ENCODE measurements at regions not wholly inside any gene's neighbourhood (a gene's known extent, or its start where the extent isn't known, plus 50 kb on each side); places are given as distances from the start of the nearest gene placed in this dataset.

DNA sequence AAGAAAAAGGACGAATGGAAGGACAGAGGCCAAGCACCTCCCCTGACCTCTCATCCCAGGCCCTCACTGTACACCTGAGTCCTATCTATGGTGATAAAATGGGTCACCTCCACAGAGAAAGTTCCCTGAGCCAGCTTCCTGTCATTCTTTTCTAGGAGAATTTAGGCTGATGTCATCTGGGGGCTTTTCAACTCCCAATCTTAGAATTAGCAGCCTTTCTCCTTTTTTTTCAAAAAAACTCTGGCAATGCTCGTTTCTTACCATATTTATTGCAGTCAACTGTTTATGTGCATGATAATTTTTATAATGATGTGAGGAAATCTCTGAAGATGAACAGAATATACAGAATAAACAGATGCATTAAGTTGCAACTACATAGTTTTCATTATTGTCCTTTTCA, 177.6 kb downstream of the SNAPC1 start:
- Histone ChIP-seq H3K9me3 (ENCODE audit: control insufficient read depth, low read length) (no peaks in the 10 kb centered on the region), H3K36me3 (ENCODE audit: control insufficient read depth, insufficient read depth, low read length) (no peaks in the 10 kb centered on the region), H3K27me3 (ENCODE audit: control insufficient read depth, insufficient read depth, low read length, poor library complexity, severe bottlenecking) (no peaks in the 10 kb centered on the region), H3K27ac (ENCODE audit: insufficient read depth, low read depth, low read length, poor library complexity, severe bottlenecking) (no peak overlapping the region), H3K4me3 (ENCODE audit: insufficient read depth, low read depth, low read length) (no peak overlapping the region), H3K4me1 (ENCODE audit: control insufficient read depth, insufficient read depth, low read length) (peaks cover 4% of the 10 kb centered on the region)
- 89 to 95% methylated on average over 1 of the region's 2 CpGs for WGBS, 2 experiments

DNA sequence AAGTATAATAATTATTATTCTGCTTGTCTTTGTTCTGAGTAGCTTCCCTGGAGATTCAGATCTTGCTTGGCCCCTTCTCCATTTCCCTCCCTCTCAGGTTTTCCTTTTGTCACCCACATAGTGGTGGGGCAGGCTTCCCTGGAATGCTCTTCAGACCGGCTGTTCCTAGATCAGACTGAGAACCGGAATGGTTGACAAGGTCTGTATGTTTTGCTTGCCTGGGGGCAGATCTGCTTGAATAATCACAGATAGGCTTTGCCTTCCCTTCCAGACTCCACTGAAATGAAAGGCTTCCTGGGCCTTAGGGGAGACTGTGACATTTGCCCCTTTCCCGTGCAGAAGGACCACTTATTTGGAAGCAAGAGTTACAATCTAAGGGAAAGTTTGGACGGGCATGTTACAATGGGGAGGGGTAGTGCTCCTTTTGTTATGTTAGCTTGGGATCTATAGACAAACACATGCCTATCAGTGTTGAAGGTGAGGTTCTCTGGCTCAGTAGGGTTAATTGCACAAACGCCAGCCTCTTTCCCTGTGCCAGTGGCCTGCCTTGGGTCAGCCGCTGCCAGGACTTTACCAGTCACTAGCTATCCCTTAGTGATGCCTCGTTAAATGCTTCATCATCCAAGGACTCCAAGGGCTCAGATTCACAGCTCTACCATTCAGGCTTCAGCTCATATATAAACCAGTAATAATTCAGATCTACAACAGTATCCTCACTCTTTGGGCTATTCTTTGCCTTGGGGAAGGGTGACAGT, 178.6 kb downstream of the SNAPC1 start:
- WGBS, 2 experiments, result 62 to 65% methylated on average over 7 of the region's 7 CpGs
- Histone ChIP-seq H3K36me3 (ENCODE audit: control insufficient read depth, insufficient read depth, low read length) (no peaks in the 10 kb centered on the region), H3K4me3 (ENCODE audit: insufficient read depth, low read depth, low read length) (no peak overlapping the region), H3K27ac (ENCODE audit: insufficient read depth, low read depth, low read length, poor library complexity, severe bottlenecking) (no peak overlapping the region), H3K9me3 (ENCODE audit: control insufficient read depth, low read length) (no peaks in the 10 kb centered on the region), H3K4me1 (ENCODE audit: control insufficient read depth, insufficient read depth, low read length) (peaks cover 4% of the 10 kb centered on the region), H3K27me3 (ENCODE audit: control insufficient read depth, insufficient read depth, low read length, poor library complexity, severe bottlenecking) (no peaks in the 10 kb centered on the region)

DNA sequence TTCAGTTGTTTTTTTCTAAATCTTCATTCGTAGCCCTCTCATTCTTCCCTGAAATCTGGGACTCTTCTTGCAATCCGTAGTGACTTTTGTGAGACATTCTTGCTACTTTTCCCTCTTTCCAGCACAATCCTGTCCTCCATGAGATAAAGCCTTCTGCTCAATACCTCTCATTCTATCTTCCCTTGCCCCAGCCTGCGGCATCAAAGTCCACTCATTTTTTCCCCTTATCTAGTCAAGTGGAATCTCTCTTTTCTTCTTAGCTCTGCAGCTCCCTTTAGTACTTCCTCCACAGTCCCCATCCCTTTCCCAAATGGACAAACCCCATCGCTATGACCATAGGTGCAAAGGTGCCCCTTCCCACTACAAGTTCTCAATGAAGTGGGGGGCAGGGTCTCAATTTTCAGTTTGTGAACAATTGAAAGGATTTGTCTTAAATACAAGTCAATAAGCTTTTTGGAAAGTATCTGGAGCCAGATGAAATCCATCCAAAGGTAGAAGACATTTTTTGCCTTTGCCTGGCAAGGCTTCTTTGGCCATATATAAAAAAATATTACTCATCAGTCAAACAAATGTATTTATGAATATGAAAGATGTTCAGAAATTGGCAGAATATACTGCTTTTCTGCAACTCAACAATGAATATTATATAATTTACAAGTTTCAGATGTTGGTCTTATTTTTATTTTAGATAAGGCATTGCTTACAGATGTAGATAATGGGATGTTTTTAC, 179.4 kb downstream of the SNAPC1 start:
- H3K27me3 ChIP-seq (ENCODE audit: control insufficient read depth, insufficient read depth, low read length, poor library complexity, severe bottlenecking), result no peaks in the 10 kb centered on the region
- H3K4me1 ChIP-seq (ENCODE audit: control insufficient read depth, insufficient read depth, low read length), result peaks cover 4% of the 10 kb centered on the region
- H3K36me3 ChIP-seq (ENCODE audit: control insufficient read depth, insufficient read depth, low read length), result no peaks in the 10 kb centered on the region
- H3K9me3 ChIP-seq (ENCODE audit: control insufficient read depth, low read length), result no peaks in the 10 kb centered on the region
- WGBS, 2 experiments, result 91 to 92% methylated on average over 4 of the region's 4 CpGs
- no peak overlapping the region for H3K4me3 ChIP-seq (ENCODE audit: insufficient read depth, low read depth, low read length)
- no peak overlapping the region for H3K27ac ChIP-seq (ENCODE audit: insufficient read depth, low read depth, low read length, poor library complexity, severe bottlenecking)

DNA sequence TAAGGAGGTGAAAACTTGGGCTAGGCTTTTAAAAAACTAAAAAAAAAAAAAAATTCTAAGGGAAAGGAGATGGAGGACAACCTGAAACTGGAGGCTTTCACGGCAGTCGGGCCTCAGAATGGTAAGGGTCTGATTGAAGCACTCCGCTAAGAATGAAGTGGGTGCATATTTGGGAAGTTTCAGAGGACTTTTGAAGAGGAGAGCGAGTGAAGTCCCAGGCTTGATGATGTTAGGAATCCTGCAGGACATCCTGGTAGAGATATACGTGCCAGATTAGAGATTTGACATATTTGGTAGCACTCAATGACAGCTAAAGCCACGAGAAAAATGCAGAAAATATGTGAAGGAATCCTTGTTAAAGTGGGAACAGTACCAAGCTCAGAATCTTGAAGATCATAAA, 186.2 kb downstream of the SNAPC1 start:
- H3K4me1 ChIP-seq (ENCODE audit: control insufficient read depth, insufficient read depth, low read length), result no peaks in the 10 kb centered on the region
- no peaks in the 10 kb centered on the region for H3K27me3 ChIP-seq (ENCODE audit: control insufficient read depth, insufficient read depth, low read length, poor library complexity, severe bottlenecking)
- WGBS, 2 experiments, result 89 to 94% methylated on average over 6 of the region's 6 CpGs
- no peaks in the 10 kb centered on the region for H3K36me3 ChIP-seq (ENCODE audit: control insufficient read depth, insufficient read depth, low read length)
- H3K4me3 ChIP-seq (ENCODE audit: insufficient read depth, low read depth, low read length), result no peak overlapping the region
- H3K9me3 ChIP-seq (ENCODE audit: control insufficient read depth, low read length), result no peaks in the 10 kb centered on the region
- H3K27ac ChIP-seq (ENCODE audit: insufficient read depth, low read depth, low read length, poor library complexity, severe bottlenecking), result no peak overlapping the region

DNA sequence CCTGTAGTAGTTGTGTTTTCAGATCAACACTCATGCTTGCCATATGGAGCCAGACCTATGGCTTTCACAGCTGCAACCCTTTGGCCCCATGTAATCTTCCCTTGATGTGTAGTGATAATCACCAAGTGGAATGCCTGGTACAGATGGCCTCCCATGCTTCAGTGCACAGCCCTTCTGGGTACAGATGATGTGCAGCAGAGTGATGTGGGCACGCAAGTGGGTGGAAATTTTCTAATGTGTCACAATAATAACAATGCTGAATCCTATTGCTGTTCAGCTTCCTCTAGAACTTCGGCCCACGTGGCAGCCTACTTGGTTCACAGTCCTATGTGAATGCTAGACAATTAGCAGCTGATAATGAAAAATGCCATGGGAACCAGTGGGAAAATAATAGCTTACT, 188.1 kb downstream of the SNAPC1 start:
- H3K4me3 ChIP-seq (ENCODE audit: insufficient read depth, low read depth, low read length), result no peak overlapping the region
- WGBS, 2 experiments, result 93 to 100% methylated on average over 3 of the region's 3 CpGs

DNA sequence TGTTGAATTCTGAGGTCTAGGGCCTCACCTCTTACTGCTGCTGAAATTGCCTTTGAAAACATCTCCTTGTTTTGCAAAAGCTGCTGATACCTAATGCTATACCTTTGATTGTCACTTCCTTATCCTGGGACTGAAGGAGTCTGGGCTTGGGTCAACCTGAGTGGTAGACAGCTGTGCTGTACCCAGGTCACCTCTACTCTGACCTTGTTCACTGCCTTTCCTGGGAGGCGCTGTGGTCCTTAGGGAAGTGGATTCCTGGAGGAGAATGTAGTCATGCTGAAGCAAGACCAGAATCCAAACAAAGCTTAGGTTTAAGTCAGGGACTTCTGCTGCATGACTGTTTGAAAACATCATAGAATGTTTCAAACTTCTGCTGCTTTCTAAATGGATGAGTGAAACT, 191.4 kb downstream of the SNAPC1 start:
- no peaks in the 10 kb centered on the region for H3K4me1 ChIP-seq (ENCODE audit: control insufficient read depth, insufficient read depth, low read length)
- 86 to 90% methylated on average over 1 of the region's 1 CpG for WGBS, 2 experiments
- no peak overlapping the region for H3K4me3 ChIP-seq (ENCODE audit: insufficient read depth, low read depth, low read length)
- no peaks in the 10 kb centered on the region for H3K27me3 ChIP-seq (ENCODE audit: control insufficient read depth, insufficient read depth, low read length, poor library complexity, severe bottlenecking)
- H3K9me3 ChIP-seq (ENCODE audit: control insufficient read depth, low read length), result no peaks in the 10 kb centered on the region
- no peak overlapping the region for H3K27ac ChIP-seq (ENCODE audit: insufficient read depth, low read depth, low read length, poor library complexity, severe bottlenecking)
- H3K36me3 ChIP-seq (ENCODE audit: control insufficient read depth, insufficient read depth, low read length), result no peaks in the 10 kb centered on the region

More for the DNA sequence above, 188.1 kb downstream of the SNAPC1 start:
- H3K36me3 ChIP-seq (ENCODE audit: control insufficient read depth, insufficient read depth, low read length), result no peaks in the 10 kb centered on the region
- no peak overlapping the region for H3K27ac ChIP-seq (ENCODE audit: insufficient read depth, low read depth, low read length, poor library complexity, severe bottlenecking)
- H3K27me3 ChIP-seq (ENCODE audit: control insufficient read depth, insufficient read depth, low read length, poor library complexity, severe bottlenecking), result no peaks in the 10 kb centered on the region
- H3K4me1 ChIP-seq (ENCODE audit: control insufficient read depth, insufficient read depth, low read length), result no peaks in the 10 kb centered on the region
- H3K9me3 ChIP-seq (ENCODE audit: control insufficient read depth, low read length), result no peaks in the 10 kb centered on the region

DNA sequence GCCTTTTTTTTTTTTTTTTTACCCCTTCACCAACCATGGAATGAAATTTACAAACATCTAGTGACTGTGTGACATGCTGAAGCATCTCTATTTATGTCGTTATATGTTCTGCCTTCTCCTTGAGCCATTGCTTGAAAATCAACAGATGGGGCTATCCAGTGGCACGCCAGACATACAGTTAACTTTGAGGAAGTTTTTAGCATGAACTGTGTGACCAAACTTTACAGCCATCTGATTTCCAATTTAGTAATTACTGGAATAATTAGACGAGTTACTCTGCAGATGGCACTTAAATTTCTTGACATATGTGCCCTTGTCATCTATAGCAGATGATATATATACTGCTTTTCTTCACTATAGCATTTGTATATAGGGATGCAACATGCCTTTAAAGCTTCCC, 192.1 kb downstream of the SNAPC1 start:
- no peaks in the 10 kb centered on the region for H3K36me3 ChIP-seq (ENCODE audit: control insufficient read depth, insufficient read depth, low read length)
- H3K27me3 ChIP-seq (ENCODE audit: control insufficient read depth, insufficient read depth, low read length, poor library complexity, severe bottlenecking), result no peaks in the 10 kb centered on the region
- no peak overlapping the region for H3K4me3 ChIP-seq (ENCODE audit: insufficient read depth, low read depth, low read length)
- H3K9me3 ChIP-seq (ENCODE audit: control insufficient read depth, low read length), result no peaks in the 10 kb centered on the region
- H3K4me1 ChIP-seq (ENCODE audit: control insufficient read depth, insufficient read depth, low read length), result no peaks in the 10 kb centered on the region
- H3K27ac ChIP-seq (ENCODE audit: insufficient read depth, low read depth, low read length, poor library complexity, severe bottlenecking), result no peak overlapping the region
- 91 to 95% methylated on average over 3 of the region's 3 CpGs for WGBS, 2 experiments

DNA sequence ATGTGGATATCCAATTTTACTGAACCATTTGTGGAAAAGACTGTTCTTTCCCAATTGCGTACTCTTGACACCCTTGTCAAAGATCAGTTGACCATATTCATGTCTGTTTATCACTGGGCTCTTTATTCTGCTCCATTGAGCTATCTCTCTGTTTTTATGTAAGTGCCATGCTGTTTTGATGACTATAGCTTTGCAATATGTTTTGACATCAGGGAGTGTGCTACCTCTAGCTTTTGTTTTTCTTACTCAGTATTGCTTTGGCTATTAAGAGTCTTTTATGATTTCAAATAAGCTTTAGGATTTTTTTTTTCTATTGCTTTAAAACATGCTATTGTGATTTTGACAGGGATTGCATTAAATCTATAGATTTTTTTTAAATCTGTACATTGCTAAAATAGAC, 194.3 kb downstream of the SNAPC1 start:
- Histone ChIP-seq H3K27me3 (ENCODE audit: control insufficient read depth, insufficient read depth, low read length, poor library complexity, severe bottlenecking) (no peaks in the 10 kb centered on the region), H3K36me3 (ENCODE audit: control insufficient read depth, insufficient read depth, low read length) (no peaks in the 10 kb centered on the region), H3K9me3 (ENCODE audit: control insufficient read depth, low read length) (no peaks in the 10 kb centered on the region), H3K4me1 (ENCODE audit: control insufficient read depth, insufficient read depth, low read length) (no peaks in the 10 kb centered on the region), H3K27ac (ENCODE audit: insufficient read depth, low read depth, low read length, poor library complexity, severe bottlenecking) (no peak overlapping the region), H3K4me3 (ENCODE audit: insufficient read depth, low read depth, low read length) (no peak overlapping the region)
- 85 to 97% methylated on average over 1 of the region's 1 CpG for WGBS, 2 experiments

DNA sequence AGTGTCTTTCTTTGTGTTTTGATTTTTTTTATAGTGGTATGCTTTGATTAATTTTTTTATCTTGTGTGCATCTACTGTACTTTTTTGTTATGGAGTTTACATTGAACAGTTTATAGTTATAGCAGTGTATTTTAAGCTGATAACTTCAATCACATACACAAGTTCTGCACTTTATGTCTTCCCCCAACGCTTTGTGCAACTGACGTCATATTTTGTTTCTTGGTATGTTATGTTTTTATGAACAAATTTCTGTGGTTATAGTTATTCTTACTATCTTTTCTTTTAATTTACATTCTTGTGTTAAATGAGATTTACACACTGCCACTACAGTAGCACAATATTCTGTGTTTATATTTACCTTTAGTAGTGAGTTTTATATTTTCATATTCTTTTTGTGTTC, 197.1 kb downstream of the SNAPC1 start:
- Histone ChIP-seq H3K4me1 (ENCODE audit: control insufficient read depth, insufficient read depth, low read length) (no peaks in the 10 kb centered on the region), H3K36me3 (ENCODE audit: control insufficient read depth, insufficient read depth, low read length) (no peaks in the 10 kb centered on the region), H3K9me3 (ENCODE audit: control insufficient read depth, low read length) (no peaks in the 10 kb centered on the region), H3K27me3 (ENCODE audit: control insufficient read depth, insufficient read depth, low read length, poor library complexity, severe bottlenecking) (no peaks in the 10 kb centered on the region), H3K27ac (ENCODE audit: insufficient read depth, low read depth, low read length, poor library complexity, severe bottlenecking) (no peak overlapping the region), H3K4me3 (ENCODE audit: insufficient read depth, low read depth, low read length) (no peak overlapping the region)
- WGBS, 2 experiments, result no CpG with 5 or more reads among the region's 2 CpGs

DNA sequence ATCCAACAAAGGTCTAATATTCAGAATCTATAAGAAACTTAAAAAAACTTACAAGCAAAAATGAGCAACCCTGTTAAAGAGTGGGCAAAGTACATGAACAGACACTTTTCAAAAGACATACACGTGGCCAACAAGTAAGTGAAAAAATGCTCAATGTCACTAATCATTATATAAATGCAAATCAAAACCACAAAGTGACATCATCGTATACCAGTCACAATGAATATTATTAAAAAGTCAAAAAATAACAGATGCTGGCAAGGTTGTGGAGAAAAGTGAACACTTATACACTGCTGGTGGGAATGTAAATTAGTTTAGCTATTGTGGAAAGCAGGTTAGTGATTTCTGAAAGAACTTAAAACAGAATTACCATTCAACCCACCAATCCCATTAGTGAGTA, 199.1 kb downstream of the SNAPC1 start:
- 93 to 100% methylated on average over 2 of the region's 2 CpGs for WGBS, 2 experiments

More for the DNA sequence above, 199.1 kb downstream of the SNAPC1 start:
- Histone ChIP-seq H3K9me3 (ENCODE audit: control insufficient read depth, low read length) (no peaks in the 10 kb centered on the region), H3K4me3 (ENCODE audit: insufficient read depth, low read depth, low read length) (no peak overlapping the region), H3K36me3 (ENCODE audit: control insufficient read depth, insufficient read depth, low read length) (no peaks in the 10 kb centered on the region), H3K27ac (ENCODE audit: insufficient read depth, low read depth, low read length, poor library complexity, severe bottlenecking) (no peak overlapping the region), H3K27me3 (ENCODE audit: control insufficient read depth, insufficient read depth, low read length, poor library complexity, severe bottlenecking) (no peaks in the 10 kb centered on the region), H3K4me1 (ENCODE audit: control insufficient read depth, insufficient read depth, low read length) (no peaks in the 10 kb centered on the region)

Data from ectodermal cell (in vitro differentiated cells).